ENCODE measurements at regions not wholly inside any gene's neighbourhood (a gene's known extent, or its start where the extent isn't known, plus 50 kb on each side); places are given as distances from the start of the nearest gene placed in this dataset.

DNA sequence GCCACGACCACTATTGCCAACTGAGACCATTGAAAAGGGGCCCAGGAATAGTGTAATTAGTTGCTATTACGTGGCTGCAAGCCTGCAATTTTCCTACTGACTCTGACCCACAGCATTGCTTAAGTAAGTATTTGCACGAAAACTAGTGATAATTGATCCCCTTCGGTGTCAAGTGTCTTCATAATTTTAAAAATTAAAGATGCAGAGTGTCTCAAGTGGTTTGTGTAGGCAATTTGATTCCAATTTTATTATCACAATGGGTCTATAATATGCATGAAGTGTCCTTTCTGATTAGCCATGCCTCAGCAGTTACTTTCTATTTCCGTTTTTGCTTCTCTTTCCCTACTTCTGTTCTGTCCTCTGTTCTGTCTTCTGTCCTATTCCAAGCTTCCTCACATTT lies 259.2 kb downstream of the C3orf38 start:
- TF ChIP-seq, protein P1, sequence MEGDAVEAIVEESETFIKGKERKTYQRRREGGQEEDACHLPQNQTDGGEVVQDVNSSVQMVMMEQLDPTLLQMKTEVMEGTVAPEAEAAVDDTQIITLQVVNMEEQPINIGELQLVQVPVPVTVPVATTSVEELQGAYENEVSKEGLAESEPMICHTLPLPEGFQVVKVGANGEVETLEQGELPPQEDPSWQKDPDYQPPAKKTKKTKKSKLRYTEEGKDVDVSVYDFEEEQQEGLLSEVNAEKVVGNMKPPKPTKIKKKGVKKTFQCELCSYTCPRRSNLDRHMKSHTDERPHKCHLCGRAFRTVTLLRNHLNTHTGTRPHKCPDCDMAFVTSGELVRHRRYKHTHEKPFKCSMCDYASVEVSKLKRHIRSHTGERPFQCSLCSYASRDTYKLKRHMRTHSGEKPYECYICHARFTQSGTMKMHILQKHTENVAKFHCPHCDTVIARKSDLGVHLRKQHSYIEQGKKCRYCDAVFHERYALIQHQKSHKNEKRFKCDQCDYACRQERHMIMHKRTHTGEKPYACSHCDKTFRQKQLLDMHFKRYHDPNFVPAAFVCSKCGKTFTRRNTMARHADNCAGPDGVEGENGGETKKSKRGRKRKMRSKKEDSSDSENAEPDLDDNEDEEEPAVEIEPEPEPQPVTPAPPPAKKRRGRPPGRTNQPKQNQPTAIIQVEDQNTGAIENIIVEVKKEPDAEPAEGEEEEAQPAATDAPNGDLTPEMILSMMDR (conservative IDR thresholded peaks at IDR 0.05; ENCODE audit: low read depth, low read length): no peak
- TF ChIP-seq EZH2 (IDR thresholded peaks at IDR 0.05; ENCODE audit: low read length, unreplicated experiment) (no peak), EZH2phosphoT487 (IDR thresholded peaks at IDR 0.05; ENCODE audit: borderline replicate concordance, low read length) (no peak)

Data from PC-3 (cell line).